OCI-LY3 (cell line): ENCODE measurements at regions not wholly inside any gene's neighbourhood (a gene's known extent, or its start where the extent isn't known, plus 50 kb on each side); places are given as distances from the start of the nearest gene placed in this dataset.

Experiments used
- EZH2phosphoT487 ChIP-seq: fragments of 200-600 bp; shearing (Covaris generic); IDR thresholded peaks from 2 replicates; pipeline ENCODE4 v1.6.1; 2018; ENCODE audit warnings: antibody characterized with exemption, mixed run types, low read depth
- TF ChIP-seq, protein P1 (sequence below): fragments of 200-600, 300-600 bp; sonication (generic); IDR thresholded peaks from 2 replicates; pipeline ENCODE4 v1.5.1; 2014; ENCODE audit warnings: antibody characterized with exemption, low read length, low read depth

DNA sequence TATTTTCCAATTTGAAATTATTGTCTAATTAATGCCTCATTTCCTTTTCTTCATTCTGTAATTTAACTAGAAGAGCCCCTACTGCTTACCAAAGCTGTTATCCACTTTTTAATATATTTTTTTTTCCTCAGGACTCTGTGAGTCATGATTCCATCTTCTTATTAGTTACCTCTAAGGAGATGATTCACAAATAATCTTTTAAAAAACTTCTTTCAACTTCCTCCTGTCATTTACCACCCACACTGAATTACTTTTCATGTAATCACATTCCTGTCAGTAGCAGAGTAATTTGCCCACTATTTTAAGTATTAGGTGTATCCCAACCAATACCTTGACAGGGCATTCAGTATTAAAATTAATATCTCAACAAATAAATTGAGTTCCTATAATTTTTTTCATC lies 470.9 kb upstream of the ADGRL3 start:
- TF ChIP-seq, protein P1, sequence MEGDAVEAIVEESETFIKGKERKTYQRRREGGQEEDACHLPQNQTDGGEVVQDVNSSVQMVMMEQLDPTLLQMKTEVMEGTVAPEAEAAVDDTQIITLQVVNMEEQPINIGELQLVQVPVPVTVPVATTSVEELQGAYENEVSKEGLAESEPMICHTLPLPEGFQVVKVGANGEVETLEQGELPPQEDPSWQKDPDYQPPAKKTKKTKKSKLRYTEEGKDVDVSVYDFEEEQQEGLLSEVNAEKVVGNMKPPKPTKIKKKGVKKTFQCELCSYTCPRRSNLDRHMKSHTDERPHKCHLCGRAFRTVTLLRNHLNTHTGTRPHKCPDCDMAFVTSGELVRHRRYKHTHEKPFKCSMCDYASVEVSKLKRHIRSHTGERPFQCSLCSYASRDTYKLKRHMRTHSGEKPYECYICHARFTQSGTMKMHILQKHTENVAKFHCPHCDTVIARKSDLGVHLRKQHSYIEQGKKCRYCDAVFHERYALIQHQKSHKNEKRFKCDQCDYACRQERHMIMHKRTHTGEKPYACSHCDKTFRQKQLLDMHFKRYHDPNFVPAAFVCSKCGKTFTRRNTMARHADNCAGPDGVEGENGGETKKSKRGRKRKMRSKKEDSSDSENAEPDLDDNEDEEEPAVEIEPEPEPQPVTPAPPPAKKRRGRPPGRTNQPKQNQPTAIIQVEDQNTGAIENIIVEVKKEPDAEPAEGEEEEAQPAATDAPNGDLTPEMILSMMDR, result no peak
- TF ChIP-seq EZH2phosphoT487, result no peak
